ENCODE measurements at regions not wholly inside any gene's neighbourhood (a gene's known extent, or its start where the extent isn't known, plus 50 kb on each side); places are given as distances from the start of the nearest gene placed in this dataset.

GRCh38 chr17:77794846-77795245 lies 163.7 kb upstream of the TNRC6C start:
- no peaks in the 10 kb centered on the region for H3K36me3 Mint-ChIP-seq (ENCODE audit: low read depth)

GRCh38 chr17:77795685-77796084 lies 162.8 kb upstream of the TNRC6C start:
- CTCF ChIA-PET: no interaction called here

More at GRCh38 chr17:77794846-77795245, 163.7 kb upstream of the TNRC6C start:
- H3K9me3 ChIP-seq (ENCODE audit: control insufficient read depth in 1 of 2, insufficient read depth in 1 of 2, low read length in 2 of 2): no peaks in the 10 kb centered on the region
- no peaks in the 10 kb centered on the region for H3K36me3 ChIP-seq (ENCODE audit: insufficient read depth, low read length)
- no peak overlapping the region for H3K27ac ChIP-seq (ENCODE audit: low read depth in 1 of 2, low read length in 2 of 2)
- Mint-ChIP-seq H3K9me3 (no peaks in the 10 kb centered on the region), H3K27ac (no peak overlapping the region), H3K27me3 (no peaks in the 10 kb centered on the region), H3K4me3 (no peak overlapping the region), H3K4me1 (ENCODE audit: low read depth) (no peaks in the 10 kb centered on the region)
- POLR2A ChIA-PET: no interaction called here
- no peaks in the 10 kb centered on the region for H3K27me3 ChIP-seq (ENCODE audit: control insufficient read depth in 1 of 2, insufficient read depth in 2 of 2, low read length in 2 of 2)
- no peak for DNase-seq
- H3K4me1 ChIP-seq (ENCODE audit: insufficient read depth, low read length): peaks cover 6% of the 10 kb centered on the region
- intact Hi-C loops (cut with DNase I, micrococcal nuclease): no loop called here
- TF ChIP-seq CTCF (IDR thresholded peaks at IDR 0.05): no peak
- ATAC-seq (ENCODE audit: poor library complexity): no peak
- CTCF ChIA-PET: no interaction called here
- H3K4me3 ChIP-seq (ENCODE audit: low read length): no peak overlapping the region

GRCh38 chr17:77796176-77796860 lies 162.2 kb upstream of the TNRC6C start:
- intact Hi-C loops (cut with DNase I, micrococcal nuclease): no loop called here
- Histone ChIP-seq H3K4me1 (ENCODE audit: insufficient read depth, low read length) (peaks cover 6% of the 10 kb centered on the region), H3K36me3 (ENCODE audit: insufficient read depth, low read length) (no peaks in the 10 kb centered on the region), H3K27ac (ENCODE audit: low read depth in 1 of 2, low read length in 2 of 2) (no peak overlapping the region), H3K4me3 (ENCODE audit: low read length) (no peak overlapping the region), H3K27me3 (ENCODE audit: control insufficient read depth in 1 of 2, insufficient read depth in 2 of 2, low read length in 2 of 2) (no peaks in the 10 kb centered on the region), H3K9me3 (ENCODE audit: control insufficient read depth in 1 of 2, insufficient read depth in 1 of 2, low read length in 2 of 2) (no peaks in the 10 kb centered on the region)
- ATAC-seq (ENCODE audit: poor library complexity): no peak
- no peak for DNase-seq
- ChIA-PET CTCF (no interaction called here), POLR2A (no interaction called here)
- Mint-ChIP-seq H3K27ac (no peak overlapping the region), H3K36me3 (ENCODE audit: low read depth) (no peaks in the 10 kb centered on the region), H3K9me3 (no peaks in the 10 kb centered on the region), H3K4me1 (ENCODE audit: low read depth) (no peaks in the 10 kb centered on the region), H3K4me3 (no peak overlapping the region), H3K27me3 (peaks cover 5% of the 10 kb centered on the region)
- no peak for TF ChIP-seq CTCF (IDR thresholded peaks at IDR 0.05)

More at GRCh38 chr17:77795685-77796084, 162.8 kb upstream of the TNRC6C start:
- Mint-ChIP-seq H3K36me3 (ENCODE audit: low read depth) (no peaks in the 10 kb centered on the region), H3K9me3 (no peaks in the 10 kb centered on the region), H3K4me3 (no peak overlapping the region), H3K27ac (no peak overlapping the region), H3K27me3 (no peaks in the 10 kb centered on the region), H3K4me1 (ENCODE audit: low read depth) (no peaks in the 10 kb centered on the region)
- POLR2A ChIA-PET: no interaction called here
- no peak overlapping the region for H3K27ac ChIP-seq (ENCODE audit: low read depth in 1 of 2, low read length in 2 of 2)
- DNase-seq: no peak
- ATAC-seq (ENCODE audit: poor library complexity): no peak
- no peak for TF ChIP-seq CTCF (IDR thresholded peaks at IDR 0.05)
- H3K4me1 ChIP-seq (ENCODE audit: insufficient read depth, low read length): peaks cover 6% of the 10 kb centered on the region
- no peak overlapping the region for H3K4me3 ChIP-seq (ENCODE audit: low read length)
- no peaks in the 10 kb centered on the region for H3K27me3 ChIP-seq (ENCODE audit: control insufficient read depth in 1 of 2, insufficient read depth in 2 of 2, low read length in 2 of 2)
- intact Hi-C loops (cut with DNase I, micrococcal nuclease): no loop called here
- no peaks in the 10 kb centered on the region for H3K9me3 ChIP-seq (ENCODE audit: control insufficient read depth in 1 of 2, insufficient read depth in 1 of 2, low read length in 2 of 2)
- H3K36me3 ChIP-seq (ENCODE audit: insufficient read depth, low read length): no peaks in the 10 kb centered on the region
